ENCODE measurements at regions not wholly inside any gene's neighbourhood (a gene's known extent, or its start where the extent isn't known, plus 50 kb on each side); places are given as distances from the start of the nearest gene placed in this dataset.
"Not testable (repeated sequence)": the region's sequence is repeated elsewhere in the genome, so short reads cannot be mapped to it uniquely, and the experiment has no call there.

DNA sequence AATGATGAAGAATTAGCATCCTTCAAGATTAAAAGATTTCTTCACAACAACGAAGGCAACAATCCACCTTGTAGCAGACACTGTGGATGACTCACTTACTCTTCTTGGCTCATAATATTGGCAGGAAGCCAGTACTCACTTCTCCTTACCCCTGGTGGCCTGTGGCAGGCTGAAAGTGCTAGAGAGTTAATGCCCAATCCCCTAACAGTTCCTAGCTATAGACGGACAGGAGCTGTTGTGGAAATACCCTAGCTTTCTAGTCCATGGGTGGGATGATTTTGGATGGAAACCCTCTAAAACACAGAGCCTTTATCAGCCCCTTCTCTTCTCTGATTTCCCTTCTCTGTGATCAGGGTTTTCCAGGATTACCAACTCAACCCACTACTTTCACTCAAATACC is 128.6 kb upstream of the NYAP2 start:
- DNase-seq (ENCODE audit: missing footprints) (no peak), ATAC-seq (peak; percentile 28)
- intact Hi-C loops (cut with DNase I): no loop called here

DNA sequence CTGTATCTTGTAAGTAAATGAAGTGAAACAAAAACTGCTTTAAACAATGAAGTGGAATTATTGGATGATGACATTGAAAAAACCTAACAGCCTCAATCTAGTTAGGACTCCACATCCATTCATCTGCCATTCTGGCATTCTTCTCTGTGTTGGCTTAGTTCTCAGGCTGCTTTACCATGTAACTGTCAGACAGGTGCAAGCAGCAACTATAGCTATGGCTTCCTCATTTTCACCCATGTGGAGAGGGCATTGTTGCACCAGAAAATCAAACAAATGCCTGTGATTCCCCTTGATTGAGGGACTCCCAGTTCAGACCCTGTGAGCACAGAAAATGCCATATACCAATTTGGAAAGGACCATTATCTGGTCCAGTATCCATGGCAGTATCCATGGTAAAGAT is 129.5 kb upstream of the NYAP2 start:
- intact Hi-C loops (cut with DNase I): no loop called here
- ATAC-seq (no peak), DNase-seq (ENCODE audit: missing footprints) (no peak)

DNA sequence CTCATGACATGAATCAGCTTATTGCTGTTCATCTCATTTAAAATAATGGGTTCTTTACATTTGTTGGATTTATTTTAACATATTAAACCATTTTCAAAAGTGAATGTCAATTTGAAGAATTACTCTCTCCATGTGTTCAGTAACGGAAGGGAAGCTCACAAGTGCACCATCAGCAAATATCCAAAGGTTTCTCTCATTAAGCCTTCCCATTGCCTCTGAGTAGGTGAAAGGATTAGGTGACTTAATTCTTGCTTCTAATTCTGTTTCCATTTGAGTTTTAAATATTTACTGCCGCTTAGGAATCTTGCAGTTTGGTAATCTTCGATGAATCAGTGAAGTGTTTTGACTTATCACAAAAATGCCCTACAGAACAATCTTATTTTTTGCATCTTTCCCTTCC is 145.1 kb upstream of the NYAP2 start:
- intact Hi-C loops (cut with DNase I): no loop called here
- DNase-seq (ENCODE audit: missing footprints): no peak
- no peak for ATAC-seq

DNA sequence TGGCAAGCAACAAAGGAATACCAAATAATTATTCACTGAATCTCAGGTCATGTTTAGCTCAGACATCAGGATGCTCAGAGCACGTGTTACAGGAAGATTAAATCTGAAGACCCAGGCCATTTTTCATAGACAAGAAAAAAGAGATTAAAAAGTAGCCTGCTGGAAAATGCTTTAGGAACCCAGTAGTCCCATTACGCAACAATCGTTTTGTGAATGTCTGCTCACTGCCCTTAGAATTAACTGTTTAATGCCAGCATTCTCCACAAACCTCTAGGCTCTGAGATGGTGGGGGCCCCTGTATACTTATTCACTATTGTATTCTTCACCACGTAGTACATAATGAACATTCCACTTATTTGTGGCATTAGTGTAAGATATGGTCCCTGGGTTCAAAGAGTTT is 154.6 kb upstream of the NYAP2 start:
- ATAC-seq: no peak
- intact Hi-C loops (cut with DNase I): no loop called here
- DNase-seq (ENCODE audit: missing footprints): no peak

DNA sequence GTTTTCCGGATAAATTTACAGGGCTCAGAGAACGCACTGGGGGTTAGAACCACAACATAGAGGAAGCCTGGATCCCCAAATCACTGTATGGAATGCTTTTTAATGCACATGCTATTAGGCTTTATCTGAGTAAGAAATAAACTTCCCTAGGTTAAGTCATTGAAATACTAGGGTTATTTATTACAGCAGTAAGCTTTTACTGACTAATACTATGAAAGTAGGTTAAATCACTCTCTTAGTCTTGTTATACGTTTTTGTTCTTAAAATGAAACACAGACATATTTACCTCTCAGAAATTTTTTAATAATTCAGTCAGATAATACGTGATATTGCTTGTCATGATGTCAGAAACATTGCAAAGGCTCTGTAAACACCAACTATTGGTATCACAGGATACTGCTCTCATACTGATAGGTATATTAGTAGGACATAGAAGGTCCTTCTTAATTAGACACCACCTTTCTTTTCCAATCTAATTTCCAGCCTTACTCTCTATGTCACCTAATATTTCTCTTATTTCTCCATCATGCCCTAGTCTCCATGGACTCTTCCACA is 162.7 kb upstream of the NYAP2 start:
- intact Hi-C loops (cut with DNase I): no loop called here
- no peak for ATAC-seq
- no peak for DNase-seq (ENCODE audit: missing footprints)

GRCh38 chr2:225233234-225233633 is 166.3 kb upstream of the NYAP2 start:
- no peak for ATAC-seq
- intact Hi-C loops (cut with DNase I): no loop called here
- DNase-seq (ENCODE audit: missing footprints): no peak

- intact Hi-C loops (cut with DNase I): no loop called here
- DNase-seq (ENCODE audit: missing footprints) (no peak), ATAC-seq (no peak)
These were observed 167.6 kb upstream of the NYAP2 start for GRCh38 chr2:225231900-225232299.

GRCh38 chr2:225229346-225229745 is 170.2 kb upstream of the NYAP2 start:
- ATAC-seq; DNase-seq (ENCODE audit: missing footprints); intact Hi-C loops (cut with DNase I): not testable (repeated sequence)

DNA sequence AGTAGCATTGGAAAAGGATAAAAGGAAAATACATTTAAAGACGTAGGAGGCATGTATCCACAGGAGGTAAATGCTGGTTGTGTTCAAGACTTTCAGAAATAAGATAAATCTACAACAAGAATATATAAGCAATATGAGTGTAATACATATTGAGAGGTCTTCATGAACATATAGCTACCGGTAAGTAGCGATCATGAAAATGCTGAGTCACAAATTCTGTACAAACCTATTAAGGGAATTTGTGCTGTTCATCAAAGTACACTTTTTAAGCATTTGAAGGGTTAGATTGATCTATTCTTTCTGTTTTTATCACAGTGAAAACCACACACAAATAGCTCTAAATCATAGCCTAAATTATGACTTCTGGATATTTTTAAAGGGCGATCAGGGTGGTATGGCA is 173.1 kb upstream of the NYAP2 start:
- intact Hi-C loops (cut with DNase I): no loop called here
- DNase-seq (ENCODE audit: missing footprints) (no peak), ATAC-seq (no peak)

DNA sequence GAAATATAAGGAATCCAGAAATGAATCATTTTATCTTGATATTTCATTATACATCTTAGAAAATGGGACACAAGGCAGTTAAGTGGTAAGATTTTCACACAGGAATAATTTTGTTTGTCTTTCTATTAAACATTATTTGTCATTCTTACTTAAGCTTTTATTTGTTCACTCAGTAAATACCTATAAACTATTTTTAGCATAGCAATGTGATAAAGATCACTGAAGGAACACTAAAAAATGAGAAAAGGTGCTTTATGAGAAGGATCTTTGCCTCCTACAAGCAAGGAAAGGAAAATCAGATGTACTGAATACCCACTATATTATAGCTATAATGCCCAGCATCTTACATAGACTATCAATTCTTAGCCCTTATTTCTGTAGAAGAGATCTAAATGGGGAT is 176.2 kb upstream of the NYAP2 start:
- ATAC-seq (no peak), DNase-seq (ENCODE audit: missing footprints) (no peak)
- intact Hi-C loops (cut with DNase I): no loop called here

GRCh38 chr2:225207471-225207870 is 165.2 kb upstream of the DOCK10 start:
- intact Hi-C loops (cut with DNase I): no loop called here
- ATAC-seq (no peak), DNase-seq (ENCODE audit: missing footprints) (no peak)

DNA sequence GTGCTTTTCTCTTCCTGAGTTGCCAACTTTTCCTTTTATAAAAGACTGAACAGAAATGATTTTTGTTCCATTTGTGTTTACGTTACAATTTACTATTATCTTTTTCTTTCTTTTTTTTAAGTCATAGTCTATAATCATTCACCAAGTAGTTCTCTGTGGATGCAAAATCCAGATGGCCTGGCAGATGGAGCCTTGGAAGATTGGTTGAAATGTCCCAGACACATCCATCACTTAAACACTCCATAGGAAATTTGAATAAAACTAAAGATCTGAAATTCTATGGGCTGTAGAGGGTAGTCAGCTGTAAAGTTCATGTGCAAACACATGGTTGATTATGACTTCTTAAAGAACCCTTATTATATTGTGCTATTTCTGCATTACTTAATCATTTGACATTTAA is 164.8 kb upstream of the DOCK10 start:
- DNase-seq (ENCODE audit: missing footprints) (no peak), ATAC-seq (no peak)
- intact Hi-C loops (cut with DNase I): no loop called here

- DNase-seq (ENCODE audit: missing footprints): no peak
- ATAC-seq: no peak
- intact Hi-C loops (cut with DNase I): no loop called here
These were observed 154.3 kb upstream of the DOCK10 start for GRCh38 chr2:225196579-225196978.

- intact Hi-C loops (cut with DNase I): no loop called here
- DNase-seq (ENCODE audit: missing footprints) (no peak), ATAC-seq (no peak)
These were observed 150.6 kb upstream of the DOCK10 start for GRCh38 chr2:225192869-225193268.

- intact Hi-C loops (cut with DNase I): no loop called here
- DNase-seq (ENCODE audit: missing footprints) (no peak), ATAC-seq (no peak)
These were observed 148.7 kb upstream of the DOCK10 start for GRCh38 chr2:225190987-225191386.

- ATAC-seq: no peak
- DNase-seq (ENCODE audit: missing footprints): no peak
- intact Hi-C loops (cut with DNase I): no loop called here
These were observed 142.7 kb upstream of the DOCK10 start for GRCh38 chr2:225184948-225185347.

- no peak for ATAC-seq
- intact Hi-C loops (cut with DNase I): no loop called here
These were observed 139.9 kb upstream of the DOCK10 start for GRCh38 chr2:225182126-225182525.

DNA sequence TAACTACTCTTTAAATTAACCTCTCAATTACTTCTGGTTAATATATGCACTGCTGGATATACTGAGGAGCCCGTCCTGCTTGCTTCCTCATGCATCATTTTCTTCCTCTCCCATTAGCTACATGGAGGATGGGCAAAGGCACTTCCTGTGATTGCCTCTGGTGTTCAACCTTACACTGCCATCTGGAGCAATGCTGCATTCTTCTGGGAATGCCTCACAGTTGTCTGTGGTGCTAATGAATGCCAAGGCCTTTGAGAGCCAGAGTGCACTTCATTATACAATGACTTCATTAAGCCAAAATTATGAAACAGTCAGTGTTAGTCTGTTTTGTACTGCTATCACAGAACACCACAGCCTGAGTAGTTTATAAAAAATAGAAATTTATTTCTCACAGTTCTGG is 134.8 kb upstream of the DOCK10 start:
- intact Hi-C loops (cut with DNase I): no loop called here
- DNase-seq (ENCODE audit: missing footprints) (no peak), ATAC-seq (no peak)

More at GRCh38 chr2:225182126-225182525, 139.9 kb upstream of the DOCK10 start:
- no peak for DNase-seq (ENCODE audit: missing footprints)

GRCh38 chr2:225173909-225174308 is 131.6 kb upstream of the DOCK10 start:
- DNase-seq (ENCODE audit: missing footprints) (no peak), ATAC-seq (no peak)
- intact Hi-C loops (cut with DNase I): no loop called here

DNA sequence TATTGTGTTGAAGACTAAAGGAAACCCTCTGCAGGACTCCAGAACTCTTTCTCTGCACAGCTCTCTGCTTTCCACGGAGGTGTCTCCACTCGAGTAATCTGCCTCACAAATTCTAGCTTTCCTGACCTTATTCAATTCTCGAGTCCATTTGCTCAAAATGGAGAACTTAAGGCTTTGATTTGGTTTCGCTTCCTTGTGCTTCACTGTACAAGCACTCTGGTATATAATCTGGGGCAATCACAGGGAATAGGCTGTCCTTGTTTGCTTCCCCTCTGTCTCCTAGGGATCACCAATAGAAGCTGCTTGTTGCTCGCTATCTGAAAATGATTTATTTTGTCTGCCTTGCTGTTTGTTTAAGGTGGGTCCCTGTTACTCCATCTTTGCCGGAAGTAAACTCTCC is 129.1 kb upstream of the DOCK10 start:
- intact Hi-C loops (cut with DNase I): no loop called here
- DNase-seq (ENCODE audit: missing footprints): no peak
- ATAC-seq: peak; percentile 44

DNA sequence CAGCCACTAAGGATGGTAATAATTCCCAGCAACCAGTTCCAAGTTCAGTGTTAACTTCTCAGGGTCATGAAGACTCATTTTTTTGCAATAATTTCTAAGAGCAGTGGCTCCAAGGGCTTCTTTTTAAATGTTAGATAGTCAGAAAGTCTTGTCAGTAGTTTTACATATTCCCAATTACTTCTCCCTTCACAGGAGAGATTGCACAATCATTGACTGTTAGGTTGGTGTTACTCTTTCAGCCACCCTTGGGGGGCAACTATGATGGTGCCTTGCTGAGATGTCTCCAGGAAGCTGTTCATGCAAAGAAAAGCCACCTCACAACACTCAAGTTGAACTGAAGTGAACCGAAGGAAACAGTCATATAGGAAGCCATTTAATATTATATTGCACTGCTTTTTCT is 127.9 kb upstream of the DOCK10 start:
- DNase-seq (ENCODE audit: missing footprints): no peak
- intact Hi-C loops (cut with DNase I): no loop called here

GRCh38 chr2:225169396-225169795 is 127.1 kb upstream of the DOCK10 start:
- DNase-seq (ENCODE audit: missing footprints): no peak
- intact Hi-C loops (cut with DNase I): no loop called here
- ATAC-seq: no peak

More for the DNA sequence above, 127.9 kb upstream of the DOCK10 start:
- ATAC-seq: no peak
